Cardiac septum (tissue), 1 donor: ENCODE measurements at regions not wholly inside any gene's neighbourhood (a gene's known extent, or its start where the extent isn't known, plus 50 kb on each side); places are given as distances from the start of the nearest gene placed in this dataset.
"Not testable (repeated sequence)": the region's sequence is repeated elsewhere in the genome, so short reads cannot be mapped to it uniquely, and the experiment has no call there.

ENCODE experiments used
- DNase-seq: peaks from one replicate; pipeline ENCODE4 v3.0.0-alpha.2; 2020; ENCODE audit warnings: low spot score
- intact Hi-C: fragments of 100-400 bp; cut with DNase I; formaldehyde crosslinking; loops from one replicate; pipeline ENCODE4 v1.14.0; 2022
- donor health status: DM: no; HTN: no; CAD: no.

GRCh38 chr1:103469801-103470200 lies 55.7 kb upstream of the RNPC3 start:
- DNase-seq: no peak
- intact Hi-C loops: no loop called here

DNA sequence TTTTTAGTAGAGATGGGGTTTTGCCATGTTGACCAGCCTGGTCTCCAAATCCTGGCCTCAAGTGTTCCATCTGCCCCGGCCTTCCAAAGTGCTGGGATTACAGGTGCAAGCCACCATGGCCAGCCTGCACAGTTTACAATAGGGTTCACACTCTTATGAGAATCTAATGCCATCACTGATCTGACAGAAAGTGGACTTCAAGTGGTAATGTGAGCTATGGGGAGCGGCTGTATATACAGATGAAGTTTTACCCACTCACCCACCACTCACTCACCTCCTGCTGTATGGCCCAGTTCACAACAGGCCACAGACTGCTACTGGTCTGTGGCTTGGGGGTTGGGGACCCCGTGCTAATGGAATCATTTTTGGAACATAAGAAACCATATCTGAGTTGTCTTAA lies 58.4 kb upstream of the RNPC3 start:
- no peak for DNase-seq
- intact Hi-C loops: no loop called here

GRCh38 chr1:103461161-103462105 lies 64.1 kb upstream of the RNPC3 start:
- intact Hi-C loops: loop anchor here (5.0 kb wide), 1 partner anchor 354 kb away; the partner anchor contains the start of gene COL11A1
- no peak for DNase-seq

DNA sequence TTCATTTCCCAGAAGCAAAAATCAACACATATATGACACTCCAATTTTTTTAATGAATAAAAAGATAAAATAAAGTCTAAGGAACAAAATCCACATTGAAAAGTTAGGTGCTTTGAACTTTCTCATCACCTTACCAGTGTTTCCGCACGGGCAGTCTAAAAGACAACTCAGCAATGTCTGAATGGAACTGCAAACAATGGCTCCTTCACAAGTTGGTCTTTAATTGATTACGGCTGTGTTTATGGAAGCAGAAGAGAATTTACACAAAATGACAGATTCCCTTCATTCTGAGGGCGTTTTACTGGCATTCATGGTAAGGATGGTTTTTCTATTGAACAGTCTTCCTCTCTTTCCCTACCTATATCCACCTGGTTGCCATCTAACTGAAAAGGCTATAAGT lies 65.0 kb upstream of the RNPC3 start:
- no peak for DNase-seq

GRCh38 chr1:103459346-103459745 lies 66.2 kb upstream of the RNPC3 start:
- no peak for DNase-seq
- intact Hi-C loops: no loop called here

More for the DNA sequence above, 65.0 kb upstream of the RNPC3 start:
- intact Hi-C loops: loop anchor here (5.0 kb wide), 1 partner anchor 353 kb away; the partner anchor contains the start of gene COL11A1

DNA sequence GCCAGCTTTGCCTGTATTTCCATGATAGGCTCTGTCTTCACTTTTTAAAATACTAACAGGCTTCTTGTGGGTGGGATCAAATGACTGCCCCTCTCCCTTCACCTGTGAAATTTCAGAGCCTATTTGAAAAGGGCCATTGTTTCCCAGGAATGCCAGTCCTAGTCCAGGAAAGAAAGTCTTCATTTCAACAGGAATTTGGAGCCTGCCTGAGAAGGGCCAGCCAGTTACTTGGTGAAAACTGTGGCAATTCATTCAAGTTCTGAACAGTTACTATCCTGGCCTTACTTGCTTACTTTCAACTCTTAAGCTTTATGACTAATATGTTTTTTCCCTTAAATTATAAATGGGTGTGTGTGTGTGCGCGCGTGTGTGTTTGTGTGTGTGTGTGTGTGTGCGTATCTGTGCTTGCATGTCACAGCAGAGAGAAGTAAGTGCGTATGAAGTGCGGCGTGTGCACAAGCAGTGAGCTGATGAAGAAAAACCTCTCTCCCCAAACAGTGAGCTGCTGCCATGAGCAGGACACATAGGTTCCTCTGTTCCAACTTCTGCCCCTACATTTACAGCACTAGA lies 67.5 kb upstream of the RNPC3 start:
- intact Hi-C loops: no loop called here

GRCh38 chr1:103448560-103448959 lies 76.9 kb upstream of the RNPC3 start:
- intact Hi-C loops: no loop called here
- no peak for DNase-seq

More for the DNA sequence above, 67.5 kb upstream of the RNPC3 start:
- DNase-seq: no peak

GRCh38 chr1:103447471-103447870 lies 78.0 kb upstream of the RNPC3 start:
- intact Hi-C loops: no loop called here
- DNase-seq: no peak

- no peak for DNase-seq
- intact Hi-C loops: no loop called here
Observed at GRCh38 chr1:103441342-103441741, 84.2 kb upstream of the RNPC3 start.

GRCh38 chr1:103436568-103437100 lies 88.9 kb upstream of the RNPC3 start:
- intact Hi-C loops, DNase-seq: not testable (repeated sequence)

DNA sequence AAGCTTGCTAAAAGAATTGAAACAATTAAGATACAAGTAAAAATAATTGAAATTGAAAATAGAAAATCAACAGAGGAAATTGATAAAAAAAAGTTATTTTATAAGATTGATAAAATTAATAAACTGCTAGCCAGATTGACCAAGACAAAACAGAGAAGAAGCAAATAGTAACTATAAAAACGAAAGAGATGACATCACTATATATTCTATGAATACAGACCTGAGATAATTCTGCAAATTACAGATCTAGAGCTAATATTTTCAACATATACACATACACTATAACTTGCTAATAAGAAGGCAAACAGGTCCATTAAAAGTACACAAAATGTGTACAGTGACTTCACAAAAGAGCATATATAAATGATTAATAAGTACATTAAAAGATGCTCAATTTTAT lies 90.1 kb upstream of the RNPC3 start:
- intact Hi-C loops: no loop called here
- DNase-seq: no peak

- DNase-seq: no peak
- intact Hi-C loops: no loop called here
Observed at GRCh38 chr1:103424650-103425049, 100.8 kb upstream of the RNPC3 start.

DNA sequence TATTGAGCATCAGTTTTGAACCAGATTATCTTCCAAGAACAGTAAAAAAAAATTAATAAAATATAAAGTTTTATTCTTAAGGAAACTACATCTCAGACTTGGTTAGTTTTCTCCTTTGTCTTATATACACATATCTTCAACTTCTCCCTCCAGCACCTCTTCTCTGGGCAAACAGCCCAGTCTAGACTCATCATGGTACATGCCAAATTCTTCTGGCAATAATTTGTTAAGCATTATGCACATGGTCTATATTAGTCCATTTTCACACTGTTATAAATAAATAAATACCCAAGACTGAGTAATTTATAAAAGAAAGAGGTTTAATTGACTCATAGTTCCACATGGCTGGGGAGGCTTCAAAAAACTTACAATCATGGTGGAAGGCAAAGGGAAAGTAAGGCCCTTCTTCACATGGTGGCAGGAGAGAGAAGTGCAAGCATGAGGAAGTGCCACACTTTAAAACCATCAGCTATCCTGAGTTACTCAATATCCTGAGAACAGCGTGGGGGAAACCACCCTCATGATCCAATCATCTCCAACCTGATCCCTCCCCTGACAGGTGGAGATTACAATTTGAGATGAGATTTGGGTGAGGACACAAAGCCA lies 108.7 kb upstream of the RNPC3 start:
- intact Hi-C loops: no loop called here
- no peak for DNase-seq

- no peak for DNase-seq
Observed at GRCh38 chr1:103387898-103388297, 137.6 kb upstream of the RNPC3 start.

DNA sequence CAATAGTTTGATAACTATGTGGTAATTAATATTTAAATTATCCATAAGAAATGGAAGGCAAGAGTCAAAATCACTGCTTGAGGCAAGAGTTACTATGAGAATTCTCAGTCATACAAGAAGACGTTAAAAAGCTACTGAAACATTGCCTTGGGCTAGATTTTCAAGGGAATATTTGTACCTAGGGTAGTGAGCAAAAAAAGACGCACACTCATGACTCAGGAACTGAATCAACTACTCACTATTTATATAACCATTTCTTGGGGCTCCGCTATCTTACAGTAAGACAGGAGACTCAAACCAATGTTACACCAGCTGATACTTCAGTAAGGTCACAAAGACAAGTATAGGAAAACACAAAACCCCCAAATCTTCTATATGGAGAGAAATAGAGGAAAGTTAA lies 151.5 kb upstream of the RNPC3 start:
- intact Hi-C loops: no loop called here
- DNase-seq: no peak

More at GRCh38 chr1:103387898-103388297, 137.6 kb upstream of the RNPC3 start:
- intact Hi-C loops: no loop called here

GRCh38 chr1:103372866-103373265 lies 152.6 kb upstream of the RNPC3 start:
- intact Hi-C loops: no loop called here
- no peak for DNase-seq

GRCh38 chr1:103371234-103371633 lies 154.3 kb upstream of the RNPC3 start:
- intact Hi-C loops: no loop called here
- no peak for DNase-seq

DNA sequence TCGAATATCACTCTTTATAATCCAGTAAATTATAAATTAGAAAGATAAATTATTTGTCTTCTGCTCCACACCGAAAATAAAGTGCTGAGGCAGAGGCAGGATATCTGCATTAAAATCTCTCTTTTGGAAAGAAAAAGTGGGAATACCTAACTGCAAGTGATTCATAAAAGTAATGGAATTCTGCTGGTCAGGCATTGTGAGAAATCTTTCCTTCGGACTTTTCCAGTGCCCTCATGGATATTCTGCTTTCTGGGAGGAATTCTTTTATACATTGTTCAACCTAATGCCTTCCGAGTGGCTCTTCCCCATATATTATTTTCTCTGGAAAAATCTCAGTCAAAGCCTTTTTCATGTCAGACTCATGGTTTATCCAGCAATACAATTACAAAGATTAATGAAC lies 158.3 kb upstream of the RNPC3 start:
- DNase-seq: no peak

GRCh38 chr1:103365860-103366569 lies 159.5 kb upstream of the RNPC3 start:
- intact Hi-C loops: no loop called here
- no peak for DNase-seq

More for the DNA sequence above, 158.3 kb upstream of the RNPC3 start:
- intact Hi-C loops: no loop called here

- DNase-seq: no peak
- intact Hi-C loops: no loop called here
Observed at GRCh38 chr1:103363008-103363365, 162.5 kb upstream of the RNPC3 start.
